Fibroblast of skin of scalp (primary cell): ENCODE measurements at regions not wholly inside any gene's neighbourhood (a gene's known extent, or its start where the extent isn't known, plus 50 kb on each side); places are given as distances from the start of the nearest gene placed in this dataset.
"Not testable (repeated sequence)": the region's sequence is repeated elsewhere in the genome, so short reads cannot be mapped to it uniquely, and the experiment has no call there.

Source experiments
- DNase-seq: peaks from one replicate; pipeline ENCODE4 v3.0.0-alpha.2; 2013

DNA sequence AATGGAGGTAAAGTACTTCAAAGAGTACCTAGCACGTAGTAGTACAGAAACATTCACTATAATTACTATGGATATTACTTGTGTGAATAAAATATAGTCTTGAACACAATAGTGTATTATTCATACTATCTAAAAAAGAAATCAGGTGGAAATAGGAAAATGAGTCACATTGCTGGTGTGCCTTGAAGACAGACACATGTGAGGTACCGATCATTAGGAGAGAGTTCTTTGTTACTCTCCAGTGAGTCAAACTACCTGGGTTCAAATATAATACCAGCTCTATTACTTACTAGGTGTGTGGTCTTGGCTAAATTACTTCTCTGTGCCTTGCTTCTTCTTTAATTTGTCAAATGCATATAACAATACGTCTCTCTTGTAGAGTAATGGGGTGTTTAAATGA lies 50.8 kb upstream of the BEND6 start:
- no peak for DNase-seq

DNA sequence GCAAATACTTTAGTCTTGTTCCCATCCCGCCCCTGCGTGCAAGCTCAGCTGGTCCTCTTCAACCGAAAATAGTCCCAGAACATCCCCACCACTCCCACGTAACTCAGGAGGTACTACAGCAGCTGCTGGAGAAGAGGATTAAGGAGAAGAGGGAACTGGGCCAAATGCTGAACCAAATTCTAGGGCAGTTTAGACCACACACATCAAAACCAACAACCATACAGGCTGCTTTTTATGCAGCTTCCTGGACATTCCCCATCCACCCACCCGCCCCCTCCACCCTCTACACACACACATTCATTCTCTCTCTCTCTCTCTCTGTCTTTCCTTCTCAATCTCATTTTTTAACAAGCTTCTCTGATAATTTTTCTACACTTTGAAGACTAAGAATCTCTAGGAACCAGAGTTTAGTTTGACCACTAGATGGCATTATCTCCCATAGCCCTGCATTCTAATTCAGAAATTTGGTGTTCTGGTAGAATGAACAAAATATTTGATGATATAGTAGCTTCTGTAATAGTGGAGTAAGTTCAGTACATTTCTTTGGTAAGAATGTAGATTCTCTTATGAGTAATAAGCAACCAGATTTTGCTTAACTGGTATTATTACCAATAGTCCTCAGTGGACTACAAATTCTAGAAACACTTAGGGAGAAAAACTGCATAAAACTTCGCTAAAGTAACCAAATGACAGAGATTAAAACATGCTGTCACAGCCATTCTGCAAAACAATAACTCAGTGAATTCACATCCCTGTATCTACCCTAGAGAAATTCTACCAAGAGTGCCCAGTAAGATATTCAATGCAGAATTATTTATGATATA lies 52.1 kb upstream of the BEND6 start:
- peak; percentile 77 for DNase-seq

DNA sequence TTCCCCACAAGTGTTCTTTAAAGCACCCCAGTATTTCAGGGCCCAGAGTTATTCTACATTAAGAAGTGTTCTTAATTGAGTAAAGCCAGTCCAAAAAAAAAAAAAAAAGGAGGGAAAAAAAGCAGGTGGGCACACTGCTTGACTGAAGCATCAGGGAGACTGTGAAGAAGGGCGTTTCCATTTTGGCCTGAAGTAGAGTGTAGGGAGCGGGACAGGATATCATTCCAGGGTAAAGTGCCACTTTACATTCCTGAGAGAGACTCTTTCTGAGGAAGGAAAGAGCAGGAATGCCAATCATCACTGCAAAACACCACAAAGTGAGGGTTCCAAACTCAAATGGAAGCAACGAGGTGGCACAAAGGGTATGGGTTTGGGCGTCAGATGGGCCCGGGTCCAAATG lies 54.1 kb upstream of the BEND6 start:
- no peak for DNase-seq

DNA sequence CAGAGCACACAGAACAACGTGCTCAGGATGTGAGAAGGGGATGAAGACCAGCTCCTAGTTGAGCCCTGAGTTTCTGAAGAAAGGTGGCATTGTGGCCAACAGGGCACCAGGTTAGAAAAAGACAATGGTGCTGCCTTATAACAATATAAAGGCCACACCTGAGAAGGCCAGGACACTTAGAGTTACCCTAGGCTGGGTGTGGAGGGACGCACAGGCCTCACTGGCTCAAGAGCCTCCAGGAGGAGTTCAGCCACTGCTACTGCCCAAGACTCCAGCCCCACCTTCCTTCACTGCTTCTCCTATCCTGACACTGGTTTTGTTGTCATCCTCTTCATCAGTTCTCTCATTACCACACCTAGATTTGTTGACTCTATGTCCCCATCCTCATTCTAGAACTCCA lies 55.2 kb upstream of the BEND6 start:
- DNase-seq, result no peak

DNA sequence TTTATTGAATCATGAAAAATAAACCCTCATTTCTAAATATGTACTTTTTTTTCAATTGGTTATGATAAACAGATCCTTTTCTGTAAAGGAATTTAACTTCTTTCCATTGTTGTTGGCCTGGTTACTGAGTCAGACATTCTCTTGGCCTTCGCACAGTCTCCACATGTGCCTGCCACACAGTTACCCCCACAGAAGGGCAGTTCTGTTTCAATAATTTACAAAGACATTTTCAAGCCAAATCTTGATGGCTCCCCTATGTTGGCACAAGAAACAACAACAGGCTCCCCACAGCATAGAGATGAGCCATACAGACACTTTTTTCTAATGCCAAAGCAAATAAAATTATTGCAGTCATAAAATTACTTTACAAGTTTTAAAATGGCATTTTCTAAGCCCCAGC lies 55.6 kb upstream of the BEND6 start:
- DNase-seq, result peak; percentile 70

DNA sequence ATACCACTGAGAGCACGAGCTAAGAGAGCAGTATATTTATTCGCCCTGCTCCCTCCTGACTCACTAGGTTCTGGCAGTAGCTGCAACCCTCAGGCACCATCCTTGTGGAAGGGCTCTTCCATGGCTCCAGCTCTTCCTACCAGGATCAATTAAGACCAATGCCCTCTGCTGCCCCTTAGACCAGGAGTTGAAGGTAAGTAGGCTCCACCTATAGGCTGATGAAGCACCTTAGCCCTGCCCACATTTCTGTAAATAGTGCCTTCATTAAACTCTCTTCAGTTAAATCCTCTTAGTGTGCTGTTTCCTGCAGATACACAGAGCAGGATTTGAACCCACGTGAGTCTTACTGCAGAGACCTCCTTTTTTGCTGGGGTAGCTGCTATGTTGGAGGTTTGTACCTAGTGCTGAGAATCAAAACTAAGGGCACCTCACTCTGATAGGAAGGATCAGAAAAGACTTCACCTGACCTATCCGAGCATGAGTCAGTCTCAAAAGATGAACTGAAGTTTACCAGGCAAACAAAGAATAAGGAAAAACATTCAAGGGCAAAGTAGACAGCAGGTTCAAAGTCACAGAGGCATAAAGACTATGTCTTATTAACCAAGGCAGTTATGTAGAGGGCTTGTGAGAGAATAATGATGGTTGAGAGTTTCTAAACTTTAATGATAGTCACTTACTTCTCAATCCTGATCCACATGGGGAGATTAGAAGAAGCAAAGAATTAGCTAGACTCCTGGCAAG lies 56.9 kb upstream of the BEND6 start:
- DNase-seq, result no peak

DNA sequence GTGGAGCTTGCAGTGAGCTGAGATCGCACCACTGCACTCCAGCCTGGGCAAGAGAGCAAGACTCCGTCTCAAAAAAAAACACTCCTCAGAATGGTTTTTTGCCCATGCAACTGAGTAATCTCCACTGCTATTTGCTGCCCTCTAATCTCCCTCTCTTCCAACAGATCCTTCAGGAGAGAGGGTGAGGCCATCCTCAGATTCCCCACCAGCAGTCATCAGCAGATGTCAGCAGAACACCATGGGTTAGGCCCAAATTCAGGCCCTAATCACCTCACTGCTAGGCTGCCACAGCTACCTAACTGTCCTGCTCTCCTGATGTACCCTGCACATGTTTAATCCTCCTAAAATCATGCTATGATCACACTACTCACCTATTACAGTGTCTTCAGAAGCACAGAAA lies 63.2 kb upstream of the BEND6 start:
- peak; percentile 62 for DNase-seq

DNA sequence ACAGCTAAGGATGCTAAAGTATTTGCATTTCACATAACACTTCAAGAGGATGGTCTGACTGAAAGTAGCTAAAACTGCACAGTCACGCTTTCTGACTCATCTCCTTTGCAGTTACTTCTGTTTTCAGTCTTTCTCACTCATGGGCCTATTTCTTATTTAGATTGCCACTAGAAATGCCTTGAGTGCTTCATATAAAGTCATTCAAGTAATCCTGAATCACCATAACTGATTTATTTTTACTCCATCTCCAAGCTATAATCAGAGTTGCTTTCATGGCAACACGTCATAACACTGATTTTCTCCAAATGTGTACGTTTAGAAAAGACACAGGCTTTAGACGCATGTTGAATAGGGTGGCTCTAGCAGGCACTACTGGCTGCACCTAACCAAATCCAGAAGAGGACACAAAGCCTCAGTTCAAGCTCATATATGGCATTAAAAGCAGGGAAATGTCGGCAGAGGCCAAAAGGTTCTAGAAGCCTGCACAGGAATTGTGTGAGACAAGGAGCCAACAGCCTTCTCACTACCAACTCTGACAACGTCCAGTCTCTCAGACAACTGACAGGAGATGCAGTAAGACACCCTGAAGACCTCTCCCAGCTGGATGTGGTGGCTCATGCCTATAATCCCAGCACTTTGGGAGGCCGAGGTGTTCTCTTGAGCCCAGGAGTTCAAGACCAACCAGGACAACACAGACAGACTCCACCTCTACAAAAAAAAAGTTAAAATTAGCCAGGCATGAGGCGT lies 64.1 kb upstream of the BEND6 start:
- peak; percentile 93 for DNase-seq

DNA sequence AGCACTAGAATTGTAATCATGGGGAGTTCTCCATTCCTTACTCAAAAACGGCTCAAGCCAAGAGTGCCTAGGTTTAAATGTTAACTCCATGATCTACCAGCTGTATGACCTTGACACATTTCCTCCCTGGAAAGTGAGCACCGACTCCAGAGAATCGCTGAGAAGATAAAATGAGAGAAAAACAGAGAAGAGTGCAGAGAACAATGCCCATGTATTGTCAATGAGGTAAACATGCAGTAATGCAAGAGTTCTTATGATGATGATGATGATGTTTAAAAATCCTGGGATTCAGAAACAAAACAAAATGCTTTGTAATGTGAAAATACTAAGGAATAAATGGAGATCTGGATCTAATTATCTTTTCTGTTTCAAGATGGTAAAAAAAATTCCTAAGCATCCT lies 64.8 kb upstream of the BEND6 start:
- peak; percentile 50 for DNase-seq

DNA sequence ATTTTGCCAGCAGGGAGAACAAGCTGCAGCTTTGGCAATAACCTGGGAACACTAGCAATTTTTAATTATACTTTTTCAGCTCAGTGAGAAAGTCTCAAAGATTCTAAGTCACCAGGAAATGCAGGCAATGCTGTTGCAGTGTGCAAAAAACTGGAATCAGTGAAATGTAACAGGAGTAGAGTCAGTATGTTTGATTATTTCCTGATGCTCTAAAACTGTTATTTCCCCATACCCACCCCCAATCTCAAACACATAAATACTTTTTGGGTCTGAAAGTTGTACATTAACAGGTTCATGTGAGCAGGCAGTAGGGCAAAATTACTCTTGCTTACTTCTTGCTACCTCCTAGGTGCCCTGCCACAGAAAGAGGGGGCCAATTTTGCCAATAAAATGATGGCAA lies 65.4 kb upstream of the BEND6 start:
- DNase-seq, result no peak

DNA sequence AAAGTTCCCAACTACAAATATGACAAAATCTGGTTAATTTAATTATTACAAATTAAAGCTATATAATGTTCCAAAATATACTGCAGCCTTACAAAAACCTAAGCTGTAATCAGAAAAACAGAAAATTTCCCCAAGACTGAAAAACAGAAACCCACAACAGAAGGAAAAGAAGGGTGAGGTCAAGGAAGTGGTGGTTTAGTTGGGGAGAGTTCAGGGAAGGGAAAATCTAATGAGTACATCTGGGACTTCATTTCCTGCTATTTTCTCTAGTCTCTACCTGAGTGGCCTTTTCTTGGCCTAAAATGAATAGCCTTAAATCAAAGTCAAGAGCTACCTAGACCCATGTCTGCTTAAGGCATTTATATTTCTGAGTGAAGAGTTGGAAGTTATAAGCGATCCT lies 66.2 kb upstream of the BEND6 start:
- DNase-seq, result no peak

DNA sequence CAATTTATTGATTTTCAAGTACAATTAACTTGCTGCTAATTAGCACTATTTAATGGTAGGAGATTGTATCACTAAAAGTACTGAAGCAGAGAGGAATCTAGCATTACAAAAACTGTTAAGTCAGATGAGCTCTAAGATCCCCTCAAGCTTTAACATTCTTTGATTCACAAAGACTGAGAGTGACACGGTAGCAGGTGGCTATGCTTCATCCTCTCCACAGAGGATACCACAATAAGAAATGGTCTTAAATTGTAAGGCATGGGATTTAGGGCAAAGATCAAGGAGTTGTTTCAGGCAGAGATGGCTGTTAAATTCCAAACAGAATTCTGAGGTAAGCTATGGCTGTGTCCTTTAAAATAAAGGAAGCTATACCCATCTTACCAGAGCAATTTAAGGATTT lies 67.8 kb upstream of the BEND6 start:
- no peak for DNase-seq

DNA sequence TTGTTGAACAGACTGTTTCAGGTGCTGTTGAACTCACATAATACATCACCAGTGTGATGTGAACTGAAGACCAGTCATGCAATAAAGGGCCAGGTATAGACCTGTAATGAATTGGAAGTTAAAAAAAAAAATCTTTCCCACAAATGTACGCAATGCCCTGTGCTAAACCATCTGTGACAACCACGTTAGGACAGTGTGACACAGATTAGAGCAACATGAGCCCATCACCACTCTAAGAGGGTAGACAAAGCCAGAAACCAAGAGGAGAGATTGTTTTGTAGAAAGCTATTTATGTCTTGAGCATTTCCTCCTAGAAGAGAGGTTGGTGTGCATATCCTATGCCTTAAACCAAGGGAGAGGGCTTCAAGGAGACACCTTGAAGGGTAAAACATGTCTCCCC lies 77.0 kb upstream of the BEND6 start:
- DNase-seq, result no peak

DNA sequence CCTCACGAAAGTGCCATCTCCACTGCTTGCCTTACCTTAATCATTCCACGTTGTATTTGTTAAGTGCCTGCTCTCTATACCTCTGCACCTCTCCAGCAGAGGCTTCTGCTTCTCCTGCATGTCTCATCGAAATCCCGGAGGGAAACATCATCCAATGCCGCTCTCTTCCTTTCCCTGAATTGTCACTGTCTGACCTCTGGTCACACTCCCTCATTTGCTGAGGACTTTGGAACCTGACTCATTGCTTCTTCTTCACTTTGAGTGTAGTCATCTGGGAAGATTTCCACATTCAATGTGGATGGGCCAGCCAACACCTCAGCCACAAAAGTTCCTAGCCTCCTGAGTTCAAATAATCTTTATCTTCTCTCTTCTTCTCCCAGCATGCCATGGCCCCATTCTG lies 78.9 kb upstream of the BEND6 start:
- no peak for DNase-seq

DNA sequence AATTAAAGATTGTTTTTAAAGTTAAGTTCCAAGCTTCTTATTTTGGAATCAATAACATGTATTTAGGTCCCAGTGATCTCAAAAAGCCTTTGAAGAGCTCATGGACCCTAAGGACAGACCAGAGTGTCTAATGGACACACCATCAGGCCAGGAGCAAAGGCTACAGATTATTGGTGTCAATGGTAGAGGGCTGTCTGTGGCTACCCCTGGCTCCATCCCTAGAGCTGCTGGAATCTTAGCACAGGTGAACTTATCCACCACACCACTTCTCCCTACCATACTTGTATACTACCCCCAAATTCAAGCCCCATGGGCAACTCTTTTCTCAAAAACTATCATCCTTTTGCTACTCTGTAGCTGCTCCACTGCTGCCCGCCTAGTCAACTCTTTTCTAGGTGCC lies 79.4 kb upstream of the BEND6 start:
- no peak for DNase-seq

DNA sequence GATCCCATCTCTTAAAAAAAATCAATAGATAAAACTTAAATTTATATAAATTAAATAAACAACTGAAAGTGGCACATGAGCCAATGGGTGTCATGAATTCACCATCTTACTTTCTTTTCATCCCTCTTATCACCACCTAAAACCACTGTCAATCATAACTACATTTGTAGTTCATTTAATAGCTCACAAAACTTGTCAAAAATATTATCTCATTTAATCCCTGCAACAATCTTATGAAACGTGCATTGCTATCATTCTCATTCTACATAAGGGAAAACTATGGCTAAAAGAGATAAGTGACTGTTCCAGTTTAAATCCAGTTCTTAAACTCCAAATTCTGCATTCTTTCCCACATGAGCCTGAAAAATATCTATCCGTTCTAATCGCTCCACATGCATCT lies 80.6 kb upstream of the BEND6 start:
- no peak for DNase-seq

DNA sequence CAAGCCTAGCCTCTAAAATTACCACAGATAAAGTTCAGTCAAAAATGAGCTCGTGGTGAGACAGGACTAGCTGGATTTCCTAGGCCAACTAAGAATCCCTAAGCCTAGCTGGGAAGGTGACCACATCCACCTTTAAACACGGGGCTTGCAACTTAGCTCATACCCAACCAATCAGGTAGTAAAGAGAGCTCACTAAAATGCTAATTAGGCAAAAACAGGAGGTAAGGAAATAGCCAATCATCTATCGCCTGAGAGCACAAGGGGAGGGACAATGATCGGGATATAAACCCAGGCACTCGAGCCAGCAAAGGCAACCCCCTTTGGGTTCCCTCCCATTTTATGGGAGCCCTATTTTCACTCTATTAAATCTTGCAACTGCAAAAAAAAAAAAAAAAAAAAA lies 84.9 kb upstream of the BEND6 start:
- DNase-seq, result not testable (repeated sequence)

DNA sequence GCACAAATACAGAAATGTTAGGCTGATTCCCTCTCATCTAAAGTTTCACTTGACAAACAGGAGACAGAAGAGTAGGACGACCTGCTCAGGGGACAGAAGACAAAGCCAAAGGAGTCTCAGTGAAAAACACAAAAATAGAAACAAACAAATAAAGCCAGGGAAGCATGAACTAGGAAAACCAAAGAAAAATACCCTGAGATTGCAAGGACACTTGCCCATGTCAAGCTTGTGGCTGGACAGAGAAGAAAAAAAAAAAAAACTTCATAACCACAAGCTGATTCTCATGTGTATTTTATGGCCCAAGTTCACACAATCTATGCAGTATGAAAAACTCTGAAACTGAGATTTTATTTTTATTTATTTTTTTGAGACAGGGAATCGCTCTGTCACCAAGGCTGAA lies 85.6 kb upstream of the BEND6 start:
- no peak for DNase-seq

DNA sequence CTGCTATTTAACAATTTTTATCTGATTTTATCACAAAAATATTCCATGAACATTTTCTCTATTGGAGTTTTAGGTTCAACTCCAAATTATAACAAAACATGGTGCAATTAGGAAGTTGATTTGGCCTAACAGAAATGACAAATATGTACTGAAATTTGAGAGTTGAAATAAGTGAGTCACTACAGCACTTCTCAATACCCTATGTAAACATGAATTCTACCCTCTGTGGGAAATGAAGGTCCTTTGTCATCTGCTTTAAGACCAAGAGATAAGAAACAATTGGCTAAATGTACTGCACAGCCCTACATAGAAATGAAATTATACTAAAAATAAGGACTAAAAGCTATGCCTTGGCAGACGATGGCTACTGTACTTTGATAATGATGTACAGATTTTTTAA lies 86.2 kb upstream of the BEND6 start:
- DNase-seq, result peak; percentile 72

DNA sequence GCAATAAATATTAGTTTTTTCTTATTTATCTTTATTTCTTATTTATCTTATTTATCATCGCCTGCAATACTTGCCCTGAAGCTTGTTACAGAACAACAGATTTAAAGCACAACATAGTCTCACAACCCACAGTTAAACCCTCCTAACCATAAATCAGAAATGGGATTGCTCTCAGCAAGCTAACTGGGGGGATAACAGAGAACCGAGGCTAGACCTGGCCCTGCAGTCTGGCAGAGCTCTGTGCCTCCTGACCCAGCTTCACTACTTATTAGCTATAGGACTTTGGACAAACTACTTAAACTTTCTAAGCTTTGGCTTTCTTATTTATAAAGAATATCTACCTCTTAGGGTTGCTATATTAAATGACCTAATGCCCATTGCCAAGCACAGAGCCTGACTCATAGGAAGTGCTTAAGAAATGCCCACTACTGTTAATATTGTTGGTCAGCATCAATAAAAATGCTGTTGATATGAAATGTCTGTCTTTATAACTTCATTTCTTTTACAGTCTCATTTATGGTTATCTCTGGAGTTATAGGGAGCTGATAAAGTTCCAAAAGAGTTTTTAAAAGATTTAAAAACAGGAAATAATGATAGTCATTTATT lies 87.9 kb upstream of the BEND6 start:
- DNase-seq, result no peak

DNA sequence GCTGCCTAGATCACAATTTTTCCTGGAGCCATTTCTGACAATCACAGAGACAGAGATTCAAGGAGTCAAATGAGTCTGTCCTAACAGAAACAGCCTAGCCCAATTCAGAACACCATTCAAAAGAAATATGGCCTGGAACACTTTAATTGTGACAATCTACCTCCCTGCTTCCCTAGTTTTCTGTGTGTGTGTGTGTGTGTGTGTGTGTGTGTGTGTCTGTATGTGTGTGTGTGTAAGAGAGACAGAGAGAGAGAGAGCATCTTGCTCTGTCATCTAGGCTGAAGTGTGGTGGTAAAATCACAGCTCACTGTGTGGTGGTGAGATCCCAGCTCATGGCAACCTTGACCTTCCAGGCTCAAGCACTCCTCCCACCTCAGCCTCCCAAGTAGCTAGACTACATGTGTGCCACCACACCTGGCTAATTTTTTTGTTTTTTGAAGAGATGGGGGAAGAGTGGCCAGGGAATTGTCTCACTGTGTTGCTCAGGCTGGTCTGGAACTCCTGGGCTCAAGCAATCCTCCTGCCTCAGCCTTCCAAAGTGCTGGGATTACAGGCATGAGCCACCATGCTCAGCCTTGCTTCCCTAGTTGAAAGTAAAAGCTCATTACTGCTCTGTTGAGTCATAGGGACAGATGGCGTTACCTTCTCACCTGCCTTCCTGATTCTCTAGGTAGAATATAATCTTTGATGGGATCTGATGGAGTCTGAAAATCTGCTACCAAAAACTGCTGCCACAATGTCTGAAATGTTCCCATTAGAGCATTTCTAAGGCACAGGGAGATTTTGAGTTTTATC lies 89.6 kb upstream of the BEND6 start:
- DNase-seq, result no peak

DNA sequence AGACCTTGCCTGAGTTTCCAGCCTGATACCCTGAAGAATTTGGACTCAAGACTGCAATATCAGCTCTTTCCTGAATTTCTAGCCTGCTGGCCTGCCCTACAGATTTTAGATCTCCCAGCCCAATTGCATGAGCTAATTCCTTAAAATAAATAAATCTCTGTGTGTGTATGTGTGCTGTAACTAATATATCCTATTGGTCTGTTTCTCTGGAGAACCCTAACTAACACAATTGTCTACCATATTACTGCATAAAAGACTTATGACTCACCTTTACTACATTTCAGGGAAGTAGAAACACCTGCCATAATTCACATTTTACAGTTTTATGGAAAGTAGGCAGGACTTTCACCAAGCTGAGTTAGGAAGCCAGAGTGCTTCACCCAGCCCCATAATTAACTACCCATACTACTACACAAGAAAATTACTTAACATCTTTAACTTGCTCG lies 90.7 kb upstream of the BEND6 start:
- DNase-seq, result no peak
